SK-N-SH treated with all-trans-retinoic acid at 6 μM for 48 hours (cell line): ENCODE measurements at regions not wholly inside any gene's neighbourhood (a gene's known extent, or its start where the extent isn't known, plus 50 kb on each side); places are given as distances from the start of the nearest gene placed in this dataset.

Experiments
- ATAC-seq: fragments of 200-7000 bp; cut with Tn5 transposase; 3 replicates; pipeline ENCODE4 v1.9.1; 2020; ENCODE audit warnings: mild to moderate bottlenecking, moderate library complexity
- ARNTL ChIP-seq: fragments of 450-650 bp; formaldehyde crosslinking; IDR thresholded peaks from 2 replicates; pipeline ENCODE4 v1.5.0; 2020; ENCODE audit warnings: low read depth, mild to moderate bottlenecking, moderate library complexity, borderline replicate concordance
- BACH2 ChIP-seq: fragments of 250-450 bp; sonication (Bioruptor Pico); IDR thresholded peaks from 2 replicates; pipeline ENCODE4 v1.9.0; 2021; ENCODE audit warnings: mild to moderate bottlenecking, borderline replicate concordance
- CSDC2 ChIP-seq: fragments of 250-450 bp; sonication (Bioruptor Pico); IDR thresholded peaks from 2 replicates; pipeline ENCODE4 v1.5.0; 2020; ENCODE audit warnings: mild to moderate bottlenecking, moderate library complexity
- CSRNP3 ChIP-seq: fragments of 250-450 bp; sonication (Bioruptor Pico); IDR thresholded peaks from 2 replicates; pipeline ENCODE4 v1.5.1; 2021; ENCODE audit warnings: mild to moderate bottlenecking, moderate library complexity
- ESRRG ChIP-seq: fragments of 250-450 bp; sonication (Bioruptor Pico); IDR thresholded peaks from 2 replicates; pipeline ENCODE4 v1.6.1; 2021; ENCODE audit warnings: mild to moderate bottlenecking
- OSR1 ChIP-seq: fragments of 250-450 bp; sonication (Bioruptor Pico); IDR thresholded peaks from 2 replicates; pipeline ENCODE4 v1.8.0; 2022; ENCODE audit warnings: moderate library complexity, mild to moderate bottlenecking, inconsistent platforms
- PATZ1 ChIP-seq: fragments of 250-450 bp; sonication (Bioruptor Pico); IDR thresholded peaks from 2 replicates; pipeline ENCODE4 v1.8.0; 2020; ENCODE audit warnings: mild to moderate bottlenecking, moderate library complexity, borderline replicate concordance
- POU6F1 ChIP-seq: fragments of 250-450 bp; sonication (Bioruptor Pico); IDR thresholded peaks from 2 replicates; pipeline ENCODE4 v1.8.0; 2021; ENCODE audit warnings: low read depth, mild to moderate bottlenecking, moderate library complexity, borderline replicate concordance
- PPARA ChIP-seq: fragments of 250-450 bp; sonication (Bioruptor Pico); IDR thresholded peaks from 2 replicates; pipeline ENCODE4 v1.5.0; 2020; ENCODE audit warnings: mild to moderate bottlenecking, borderline replicate concordance
- RARB ChIP-seq: fragments of 250-450 bp; sonication (Bioruptor Pico); IDR thresholded peaks from 2 replicates; pipeline ENCODE4 v1.8.0; 2021; ENCODE audit warnings: mild to moderate bottlenecking, moderate library complexity
- SNAI2 ChIP-seq: fragments of 250-450 bp; sonication (Bioruptor Pico); IDR thresholded peaks from 2 replicates; pipeline ENCODE4 v1.5.0; 2020; ENCODE audit warnings: mild to moderate bottlenecking, moderate library complexity
- TCF4 ChIP-seq: fragments of 250-450 bp; sonication (Bioruptor Pico); IDR thresholded peaks from 2 replicates; pipeline ENCODE4 v1.8.0; 2021; ENCODE audit warnings: mild to moderate bottlenecking, moderate library complexity, borderline replicate concordance
- TOX ChIP-seq: fragments of 250-450 bp; sonication (Bioruptor Pico); IDR thresholded peaks from 2 replicates; pipeline ENCODE4 v1.8.0; 2021; ENCODE audit warnings: mild to moderate bottlenecking, moderate library complexity, borderline replicate concordance
- ZC3H10 ChIP-seq: fragments of 250-450 bp; sonication (Bioruptor Pico); IDR thresholded peaks from 2 replicates; pipeline ENCODE4 v1.5.1; 2021; ENCODE audit warnings: mild to moderate bottlenecking, moderate library complexity
- ZFP3 ChIP-seq: fragments of 250-450 bp; sonication (Bioruptor Pico); IDR thresholded peaks from 2 replicates; pipeline ENCODE4 v1.5.0; 2020; ENCODE audit warnings: mild to moderate bottlenecking, moderate library complexity
- ZFP30 ChIP-seq: fragments of 450-650 bp; formaldehyde crosslinking; IDR thresholded peaks from 2 replicates; pipeline ENCODE4 v1.5.0; 2022; ENCODE audit warnings: mild to moderate bottlenecking, moderate library complexity
- ZNF565 ChIP-seq: fragments of 450-650 bp; formaldehyde crosslinking; conservative IDR thresholded peaks from 2 replicates; pipeline ENCODE4 v1.5.0; 2020; ENCODE audit warnings: low read depth, mild to moderate bottlenecking, moderate library complexity
- ZNF70 ChIP-seq: fragments of 450-650 bp; formaldehyde crosslinking; IDR thresholded peaks from 2 replicates; pipeline ENCODE4 v1.5.0; 2020; ENCODE audit warnings: mild to moderate bottlenecking, moderate library complexity
- TF ChIP-seq, protein P1 (sequence below): fragments of 250-450 bp; sonication (Bioruptor Pico); IDR thresholded peaks from 2 replicates; pipeline ENCODE4 v1.5.0; 2020; ENCODE audit warnings: mild to moderate bottlenecking, moderate library complexity
- TF ChIP-seq, protein P2 (sequence below): fragments of 250-450 bp; sonication (Bioruptor Pico); IDR thresholded peaks from 2 replicates; pipeline ENCODE4 v1.5.1; 2020; ENCODE audit warnings: low read depth, mild to moderate bottlenecking, moderate library complexity

DNA sequence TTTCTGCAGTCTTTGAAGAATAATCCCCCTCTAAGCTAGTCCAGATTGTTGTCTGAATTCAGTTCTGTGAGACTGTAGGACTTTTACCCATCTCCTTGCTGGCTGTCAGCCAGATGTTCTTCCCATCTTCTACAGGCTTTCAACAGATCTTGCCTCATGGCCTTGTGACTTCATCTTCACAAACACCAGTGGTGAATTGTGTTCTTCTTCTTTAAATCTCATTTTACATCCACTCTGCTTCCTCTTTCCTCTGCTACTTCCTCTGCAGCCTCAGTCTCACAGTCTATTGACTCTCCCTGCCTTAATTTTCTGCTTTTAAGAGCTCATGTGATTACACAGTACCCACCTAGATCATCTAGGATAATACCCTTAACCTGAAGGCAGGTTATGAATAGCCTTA is 859.0 kb upstream of the SLITRK1 start (continued):
- TF ChIP-seq BACH2 (CRISPR knock-in tag): no peak
- TF ChIP-seq ZNF70 (CRISPR knock-in tag): no peak
- no peak for TF ChIP-seq OSR1 (CRISPR knock-in tag)
- TF ChIP-seq, all 23 proteins: peak for 0

DNA sequence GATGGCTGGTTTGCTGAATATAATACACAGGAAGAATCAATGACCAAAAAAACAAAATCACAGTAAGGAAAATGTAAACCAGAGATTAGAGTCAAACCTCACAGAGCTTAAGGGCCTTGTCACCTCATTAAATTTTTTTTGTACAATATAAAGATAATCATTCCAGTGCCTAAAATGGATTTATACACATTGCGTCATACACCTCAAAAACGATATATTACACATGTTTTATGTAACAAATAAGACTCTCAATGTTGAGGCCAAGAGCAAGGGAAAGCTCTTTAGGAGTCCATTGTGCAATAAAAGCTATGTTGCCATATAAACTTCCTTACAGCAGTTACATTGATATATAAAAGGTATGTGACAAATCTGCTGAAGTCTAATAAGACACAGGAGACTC is 856.7 kb upstream of the SLITRK1 start:
- ATAC-seq: no peak
- TF ChIP-seq CSDC2 (CRISPR knock-in tag): no peak

GRCh38 chr13:84737661-84738060 is 855.4 kb upstream of the SLITRK1 start:
- no peak for TF ChIP-seq POU6F1 (CRISPR knock-in tag)
- no peak for TF ChIP-seq CSDC2 (CRISPR knock-in tag)
- no peak for TF ChIP-seq OSR1 (CRISPR knock-in tag)
- TF ChIP-seq ESRRG (CRISPR knock-in tag): no peak
- no peak for TF ChIP-seq ZFP30
- TF ChIP-seq, protein P1, sequence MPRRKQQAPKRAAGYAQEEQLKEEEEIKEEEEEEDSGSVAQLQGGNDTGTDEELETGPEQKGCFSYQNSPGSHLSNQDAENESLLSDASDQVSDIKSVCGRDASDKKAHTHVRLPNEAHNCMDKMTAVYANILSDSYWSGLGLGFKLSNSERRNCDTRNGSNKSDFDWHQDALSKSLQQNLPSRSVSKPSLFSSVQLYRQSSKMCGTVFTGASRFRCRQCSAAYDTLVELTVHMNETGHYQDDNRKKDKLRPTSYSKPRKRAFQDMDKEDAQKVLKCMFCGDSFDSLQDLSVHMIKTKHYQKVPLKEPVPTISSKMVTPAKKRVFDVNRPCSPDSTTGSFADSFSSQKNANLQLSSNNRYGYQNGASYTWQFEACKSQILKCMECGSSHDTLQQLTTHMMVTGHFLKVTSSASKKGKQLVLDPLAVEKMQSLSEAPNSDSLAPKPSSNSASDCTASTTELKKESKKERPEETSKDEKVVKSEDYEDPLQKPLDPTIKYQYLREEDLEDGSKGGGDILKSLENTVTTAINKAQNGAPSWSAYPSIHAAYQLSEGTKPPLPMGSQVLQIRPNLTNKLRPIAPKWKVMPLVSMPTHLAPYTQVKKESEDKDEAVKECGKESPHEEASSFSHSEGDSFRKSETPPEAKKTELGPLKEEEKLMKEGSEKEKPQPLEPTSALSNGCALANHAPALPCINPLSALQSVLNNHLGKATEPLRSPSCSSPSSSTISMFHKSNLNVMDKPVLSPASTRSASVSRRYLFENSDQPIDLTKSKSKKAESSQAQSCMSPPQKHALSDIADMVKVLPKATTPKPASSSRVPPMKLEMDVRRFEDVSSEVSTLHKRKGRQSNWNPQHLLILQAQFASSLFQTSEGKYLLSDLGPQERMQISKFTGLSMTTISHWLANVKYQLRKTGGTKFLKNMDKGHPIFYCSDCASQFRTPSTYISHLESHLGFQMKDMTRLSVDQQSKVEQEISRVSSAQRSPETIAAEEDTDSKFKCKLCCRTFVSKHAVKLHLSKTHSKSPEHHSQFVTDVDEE (CRISPR knock-in tag): no peak
- TF ChIP-seq, protein P2, sequence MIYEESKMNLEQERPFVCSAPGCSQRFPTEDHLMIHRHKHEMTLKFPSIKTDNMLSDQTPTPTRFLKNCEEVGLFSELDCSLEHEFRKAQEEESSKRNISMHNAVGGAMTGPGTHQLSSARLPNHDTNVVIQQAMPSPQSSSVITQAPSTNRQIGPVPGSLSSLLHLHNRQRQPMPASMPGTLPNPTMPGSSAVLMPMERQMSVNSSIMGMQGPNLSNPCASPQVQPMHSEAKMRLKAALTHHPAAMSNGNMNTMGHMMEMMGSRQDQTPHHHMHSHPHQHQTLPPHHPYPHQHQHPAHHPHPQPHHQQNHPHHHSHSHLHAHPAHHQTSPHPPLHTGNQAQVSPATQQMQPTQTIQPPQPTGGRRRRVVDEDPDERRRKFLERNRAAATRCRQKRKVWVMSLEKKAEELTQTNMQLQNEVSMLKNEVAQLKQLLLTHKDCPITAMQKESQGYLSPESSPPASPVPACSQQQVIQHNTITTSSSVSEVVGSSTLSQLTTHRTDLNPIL (CRISPR knock-in tag): no peak
- TF ChIP-seq PATZ1 (CRISPR knock-in tag): no peak
- no peak for TF ChIP-seq ARNTL
- no peak for TF ChIP-seq TOX
- TF ChIP-seq TCF4: no peak
- no peak for TF ChIP-seq CSRNP3 (CRISPR knock-in tag)
- ATAC-seq: no peak

GRCh38 chr13:84730376-84730775 is 848.1 kb upstream of the SLITRK1 start:
- TF ChIP-seq ZC3H10 (CRISPR knock-in tag) (no peak), ZNF70 (CRISPR knock-in tag) (no peak), POU6F1 (CRISPR knock-in tag) (no peak), ZFP3 (CRISPR knock-in tag) (no peak), ZFP30 (no peak), OSR1 (CRISPR knock-in tag) (no peak), RARB (no peak), ARNTL (no peak), SNAI2 (CRISPR knock-in tag) (no peak), ESRRG (CRISPR knock-in tag) (no peak), ZNF565 (CRISPR knock-in tag) (no peak), PPARA (no peak)
- TF ChIP-seq, protein P2 (CRISPR knock-in tag): no peak
- ATAC-seq: no peak
